CD4-positive, alpha-beta T cell treated with Interleukin-4 for 4 hours (primary cell): ENCODE measurements at regions not wholly inside any gene's neighbourhood (a gene's known extent, or its start where the extent isn't known, plus 50 kb on each side); places are given as distances from the start of the nearest gene placed in this dataset.

ENCODE experiments used
- DNase-seq: peaks from one replicate; pipeline ENCODE4 v3.0.0-alpha.2; 2020

- DNase-seq: no peak
Measured at GRCh38 chr1:199362996-199363395, 664.5 kb upstream of the NR5A2 start.

GRCh38 chr1:199373139-199373538, 654.4 kb upstream of the NR5A2 start:
- no peak for DNase-seq

- no peak for DNase-seq
Measured at GRCh38 chr1:199377211-199377610, 650.3 kb upstream of the NR5A2 start.

- no peak for DNase-seq
Measured at GRCh38 chr1:199383793-199384192, 643.7 kb upstream of the NR5A2 start.

- no peak for DNase-seq
Measured at GRCh38 chr1:199394856-199395255, 632.7 kb upstream of the NR5A2 start.

- no peak for DNase-seq
Measured at GRCh38 chr1:199396456-199396855, 631.1 kb upstream of the NR5A2 start.

- DNase-seq: no peak
Measured at GRCh38 chr1:199399996-199400724, 627.4 kb upstream of the NR5A2 start.

GRCh38 chr1:199403531-199404116, 623.9 kb upstream of the NR5A2 start:
- no peak for DNase-seq

- no peak for DNase-seq
Measured at GRCh38 chr1:199404191-199404590, 623.3 kb upstream of the NR5A2 start.

GRCh38 chr1:199404976-199405375, 622.5 kb upstream of the NR5A2 start:
- DNase-seq: no peak

GRCh38 chr1:199405634-199406196, 621.8 kb upstream of the NR5A2 start:
- DNase-seq: no peak

- no peak for DNase-seq
Measured at GRCh38 chr1:199410462-199410861, 617.0 kb upstream of the NR5A2 start.

GRCh38 chr1:199411506-199411905, 616.0 kb upstream of the NR5A2 start:
- DNase-seq: no peak

- no peak for DNase-seq
Measured at GRCh38 chr1:199422206-199422605, 605.3 kb upstream of the NR5A2 start.

GRCh38 chr1:199447906-199448305, 579.6 kb upstream of the NR5A2 start:
- no peak for DNase-seq

- DNase-seq: no peak
Measured at GRCh38 chr1:199448646-199449045, 578.9 kb upstream of the NR5A2 start.

- no peak for DNase-seq
Measured at GRCh38 chr1:199449221-199449620, 578.3 kb upstream of the NR5A2 start.

- no peak for DNase-seq
Measured at GRCh38 chr1:199449681-199450080, 577.8 kb upstream of the NR5A2 start.

- DNase-seq: no peak
Measured at GRCh38 chr1:199452627-199453026, 574.9 kb upstream of the NR5A2 start.

- DNase-seq: no peak
Measured at GRCh38 chr1:199453723-199454122, 573.8 kb upstream of the NR5A2 start.

- DNase-seq: no peak
Measured at GRCh38 chr1:199460933-199461332, 566.6 kb upstream of the NR5A2 start.

- DNase-seq: peak; percentile 10
Measured at GRCh38 chr1:199463521-199464127, 563.9 kb upstream of the NR5A2 start.

- no peak for DNase-seq
Measured at GRCh38 chr1:199466961-199467360, 560.5 kb upstream of the NR5A2 start.

GRCh38 chr1:199472018-199472417, 555.5 kb upstream of the NR5A2 start:
- no peak for DNase-seq
